OCI-LY7 (cell line): ENCODE measurements at regions not wholly inside any gene's neighbourhood (a gene's known extent, or its start where the extent isn't known, plus 50 kb on each side); places are given as distances from the start of the nearest gene placed in this dataset.
A peak's percentile ranks its signal among the peaks of the same experiment; 100 is the strongest.

Source experiments
- BruUV-seq: library from RNA; stranded (reverse); fragments of 400-500 nt; replicated peaks from 2 replicates; lab custom pipeline; 2021; lab: Mats Ljungman, UMichigan
- CTCF ChIA-PET: fragments of 300-600 bp; sonication (Branson Sonifier 250); formaldehyde crosslinking; loops from one replicate; lab custom pipeline; 2022; ENCODE audit warnings: antibody characterized with exemption; ENCODE audit not compliant: unreplicated experiment; lab: Charles Lee
- POLR2A ChIA-PET: fragments of 300-600 bp; sonication (Branson Sonifier 250); formaldehyde crosslinking; loops from one replicate; lab custom pipeline; 2022; ENCODE audit warnings: antibody characterized with exemption; lab: Charles Lee
- DNase-seq: peaks from one replicate; pipeline ENCODE4 v3.0.0-alpha.2; 2015; ENCODE audit warnings: low spot score
- H2AFZ ChIP-seq: fragments of 200-600 bp; sonication (generic), shearing (Covaris generic); 2 replicates; pipeline ENCODE4 v1.6.1; 2014; ENCODE audit warnings: mild to moderate bottlenecking, antibody characterized with exemption, low read length, moderate library complexity
- H3K27ac ChIP-seq: fragments of 200-600 bp; sonication (generic); 2 replicates; pipeline ENCODE4 v1.5.1; 2014; ENCODE audit warnings: mixed run types, low read depth, mild to moderate bottlenecking, moderate library complexity, low read length, inconsistent platforms; ENCODE audit not compliant: poor library complexity, severe bottlenecking
- H3K36me3 ChIP-seq: fragments of 200-600 bp; sonication (generic); 2 replicates; pipeline ENCODE4 v1.6.1; 2014; ENCODE audit warnings: mild to moderate bottlenecking, antibody characterized with exemption, low read length, moderate library complexity, mixed read lengths; ENCODE audit not compliant: insufficient read depth
- H3K4me1 ChIP-seq: fragments of 200-600 bp; sonication (generic); 2 replicates; pipeline ENCODE4 v1.5.1; 2014; ENCODE audit warnings: mild to moderate bottlenecking, low read length; ENCODE audit not compliant: insufficient read depth, poor library complexity, severe bottlenecking
- H3K4me2 ChIP-seq: fragments of 200-600 bp; sonication (generic); 2 replicates; pipeline ENCODE4 v1.6.1; 2014; ENCODE audit warnings: mild to moderate bottlenecking, low read length
- H3K4me3 ChIP-seq: fragments of 200-600 bp; sonication (generic); 2 replicates; pipeline ENCODE4 v1.5.1; 2014; ENCODE audit warnings: mild to moderate bottlenecking, low read depth, low read length; ENCODE audit not compliant: poor library complexity, severe bottlenecking
- H3K79me2 ChIP-seq: fragments of 200-600 bp; sonication (generic); 2 replicates; pipeline ENCODE4 v1.6.1; 2016; ENCODE audit warnings: low read depth, mild to moderate bottlenecking, low read length, moderate library complexity, mixed read lengths; ENCODE audit not compliant: insufficient read depth
- H3K9me2 ChIP-seq: fragments of 200-600 bp; sonication (generic); 2 replicates; pipeline ENCODE4 v1.6.1; 2016; ENCODE audit warnings: mild to moderate bottlenecking, low read length, mixed read lengths; ENCODE audit not compliant: insufficient read depth
- H3K9me3 ChIP-seq: fragments of 200-600 bp; sonication (generic); 2 replicates; pipeline ENCODE4 v1.6.1; 2014; ENCODE audit warnings: mild to moderate bottlenecking, mixed run types, low read length, mixed read lengths
- H4K20me1 ChIP-seq: fragments of 200-600 bp; sonication (generic); 2 replicates; pipeline ENCODE4 v1.6.1; 2014; ENCODE audit warnings: mild to moderate bottlenecking, antibody characterized with exemption, low read length, moderate library complexity, mixed read lengths; ENCODE audit not compliant: insufficient read depth
- EZH2phosphoT487 ChIP-seq: fragments of 200-600 bp; sonication (generic); IDR thresholded peaks from 2 replicates; pipeline ENCODE4 v1.6.1; 2018; ENCODE audit warnings: low read depth, borderline replicate concordance, mild to moderate bottlenecking, mixed run types, antibody characterized with exemption, low read length, moderate library complexity, mixed read lengths
- intact Hi-C: fragments of 100-400 bp; cut with micrococcal nuclease; formaldehyde crosslinking; loops from one replicate; pipeline ENCODE4 v1.10.0; 2022; ENCODE audit not compliant: unreplicated experiment
- TF ChIP-seq, protein P1 (sequence below): fragments of 200-600 bp; sonication (generic); conservative IDR thresholded peaks from 2 replicates; pipeline ENCODE4 v1.5.1; 2014; ENCODE audit warnings: mild to moderate bottlenecking, antibody characterized with exemption, low read length, moderate library complexity, mixed read lengths

- no TSS peak for BruUV-seq
- H3K4me2 ChIP-seq = no peak overlapping the region
- H3K9me2 ChIP-seq = no peaks in the 10 kb centered on the region
- no peak overlapping the region for H3K27ac ChIP-seq
- CTCF ChIA-PET = no interaction called here
- POLR2A ChIA-PET = interaction anchor here (1.5 kb wide), 1 partner anchor 16 kb away, joined by 4 read pairs; no protein-coding TSS in a partner anchor
- no peaks in the 10 kb centered on the region for H3K4me1 ChIP-seq
- no peaks in the 10 kb centered on the region for H3K9me3 ChIP-seq
- intact Hi-C loops = no loop called here
- no peak for DNase-seq
- H4K20me1 ChIP-seq = no peaks in the 10 kb centered on the region
- no peaks in the 10 kb centered on the region for H3K79me2 ChIP-seq
- TF ChIP-seq, protein P1, sequence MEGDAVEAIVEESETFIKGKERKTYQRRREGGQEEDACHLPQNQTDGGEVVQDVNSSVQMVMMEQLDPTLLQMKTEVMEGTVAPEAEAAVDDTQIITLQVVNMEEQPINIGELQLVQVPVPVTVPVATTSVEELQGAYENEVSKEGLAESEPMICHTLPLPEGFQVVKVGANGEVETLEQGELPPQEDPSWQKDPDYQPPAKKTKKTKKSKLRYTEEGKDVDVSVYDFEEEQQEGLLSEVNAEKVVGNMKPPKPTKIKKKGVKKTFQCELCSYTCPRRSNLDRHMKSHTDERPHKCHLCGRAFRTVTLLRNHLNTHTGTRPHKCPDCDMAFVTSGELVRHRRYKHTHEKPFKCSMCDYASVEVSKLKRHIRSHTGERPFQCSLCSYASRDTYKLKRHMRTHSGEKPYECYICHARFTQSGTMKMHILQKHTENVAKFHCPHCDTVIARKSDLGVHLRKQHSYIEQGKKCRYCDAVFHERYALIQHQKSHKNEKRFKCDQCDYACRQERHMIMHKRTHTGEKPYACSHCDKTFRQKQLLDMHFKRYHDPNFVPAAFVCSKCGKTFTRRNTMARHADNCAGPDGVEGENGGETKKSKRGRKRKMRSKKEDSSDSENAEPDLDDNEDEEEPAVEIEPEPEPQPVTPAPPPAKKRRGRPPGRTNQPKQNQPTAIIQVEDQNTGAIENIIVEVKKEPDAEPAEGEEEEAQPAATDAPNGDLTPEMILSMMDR = no peak
- TF ChIP-seq EZH2phosphoT487 = no peak
- H2AFZ ChIP-seq = no peak overlapping the region
- no peaks in the 10 kb centered on the region for H3K36me3 ChIP-seq
- H3K4me3 ChIP-seq = no peak overlapping the region
Measured at GRCh38 chr11:32311346-32312065, 123.8 kb downstream of the WT1 start.

GRCh38 chr11:32312206-32312817 lies 123.0 kb downstream of the WT1 start:
- H2AFZ ChIP-seq = no peak overlapping the region
- TF ChIP-seq EZH2phosphoT487 = no peak
- TF ChIP-seq, protein P1 = no peak
- no TSS peak for BruUV-seq
- ChIA-PET POLR2A (no interaction called here), CTCF (no interaction called here)
- no peak overlapping the region for H3K4me2 ChIP-seq
- H3K4me3 ChIP-seq = no peak overlapping the region
- H3K9me3 ChIP-seq = no peaks in the 10 kb centered on the region
- no peaks in the 10 kb centered on the region for H3K36me3 ChIP-seq
- intact Hi-C loops = no loop called here
- no peaks in the 10 kb centered on the region for H3K9me2 ChIP-seq
- no peaks in the 10 kb centered on the region for H3K79me2 ChIP-seq
- no peaks in the 10 kb centered on the region for H3K4me1 ChIP-seq
- no peak for DNase-seq
- H3K27ac ChIP-seq = no peak overlapping the region
- no peaks in the 10 kb centered on the region for H4K20me1 ChIP-seq

DNA sequence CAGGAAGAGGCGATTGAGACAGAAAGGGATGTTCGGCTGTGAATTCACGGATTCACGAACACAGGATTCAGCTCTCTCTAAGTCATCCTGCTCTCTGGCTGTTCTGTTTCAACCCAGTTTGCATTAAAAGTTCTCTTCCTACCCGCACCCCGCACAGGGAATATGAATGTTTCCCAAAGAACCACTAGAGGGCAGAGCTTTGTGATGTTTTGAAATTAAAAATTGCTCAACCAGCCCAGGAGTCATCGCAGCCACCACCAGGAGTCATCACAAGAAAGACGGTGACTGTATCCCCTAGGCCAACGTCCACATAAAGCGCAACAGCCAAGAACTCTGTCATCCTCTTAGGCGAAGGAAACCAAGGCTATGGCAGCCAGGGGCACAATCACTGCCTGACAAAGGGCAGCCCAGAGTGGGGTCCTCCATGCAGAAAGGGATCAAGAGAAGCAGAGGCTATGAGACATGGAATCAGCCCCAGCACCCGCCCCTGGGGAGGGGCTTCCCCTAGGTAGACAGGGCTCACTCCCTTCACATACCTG lies 122.4 kb downstream of the WT1 start:
- TF ChIP-seq, protein P1 = peak; percentile 77
- no peak for TF ChIP-seq EZH2phosphoT487
- intact Hi-C loops = no loop called here
- CTCF ChIA-PET = no interaction called here

More for the DNA sequence above, 122.4 kb downstream of the WT1 start:
- POLR2A ChIA-PET = no interaction called here
- Histone ChIP-seq H3K36me3 (no peaks in the 10 kb centered on the region), H3K4me2 (no peak overlapping the region), H3K9me2 (no peaks in the 10 kb centered on the region), H3K4me3 (no peak overlapping the region), H3K79me2 (no peaks in the 10 kb centered on the region), H3K27ac (no peak overlapping the region), H3K4me1 (no peaks in the 10 kb centered on the region), H3K9me3 (no peaks in the 10 kb centered on the region), H4K20me1 (no peaks in the 10 kb centered on the region), H2AFZ (no peak overlapping the region)
- peak; percentile 24 for DNase-seq
- BruUV-seq = no TSS peak
